Daoy (cell line): ENCODE measurements at regions not wholly inside any gene's neighbourhood (a gene's known extent, or its start where the extent isn't known, plus 50 kb on each side); places are given as distances from the start of the nearest gene placed in this dataset.

ENCODE experiments used
- DNase-seq: peaks from one replicate; pipeline ENCODE4 v3.0.0-alpha.2; 2015; ENCODE audit warnings: low read depth

- DNase-seq, result no peak
Observed at GRCh38 chr5:97400537-97400936, 217.5 kb upstream of the RIOK2 start.

- no peak for DNase-seq
Observed at GRCh38 chr5:97405941-97406340, 222.9 kb upstream of the RIOK2 start.

- no peak for DNase-seq
Observed at GRCh38 chr5:97406946-97407676, 224.1 kb upstream of the RIOK2 start.

DNA sequence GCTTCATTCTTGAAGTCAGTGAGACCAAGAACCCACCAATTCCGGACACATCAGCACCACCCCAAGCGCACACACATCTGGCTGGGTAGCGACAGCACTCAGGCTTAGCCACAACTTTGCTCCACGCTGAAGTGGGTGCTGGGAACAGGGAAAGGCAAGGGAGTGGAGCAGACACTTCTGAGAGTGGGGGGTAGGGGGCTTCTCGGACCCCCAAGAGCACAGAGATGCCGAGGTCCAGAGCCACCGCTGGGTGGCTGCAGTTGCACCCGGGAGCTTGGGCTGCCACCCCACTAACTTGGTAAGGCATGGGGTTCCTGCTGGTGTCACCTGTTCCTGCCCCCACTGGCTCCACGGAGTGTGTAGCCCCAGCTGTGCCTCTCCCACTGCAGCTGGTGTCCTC, 225.3 kb upstream of the RIOK2 start:
- no peak for DNase-seq

- DNase-seq, result no peak
Observed at GRCh38 chr5:97412959-97413358, 229.9 kb upstream of the RIOK2 start.

GRCh38 chr5:97417986-97418385, 234.9 kb upstream of the RIOK2 start:
- DNase-seq, result no peak

DNA sequence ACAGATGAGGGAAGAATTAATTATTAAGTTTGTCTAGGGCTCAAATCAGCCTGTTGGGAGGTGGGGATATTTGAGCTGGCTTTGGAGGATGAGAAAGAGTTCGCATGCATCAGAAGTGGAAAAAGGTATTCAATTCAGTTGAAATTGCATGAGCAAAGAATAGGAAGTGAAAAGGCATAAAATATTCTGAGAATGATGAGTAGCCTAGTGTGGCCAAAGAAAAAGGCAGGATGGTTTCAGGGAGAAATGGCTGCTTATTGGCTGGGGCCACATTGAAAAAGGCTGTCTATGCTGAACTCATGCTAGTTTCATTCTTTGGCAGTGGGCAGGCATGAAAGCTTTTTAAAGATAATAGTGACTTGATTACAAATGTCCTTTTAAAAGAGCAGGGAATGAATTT, 235.4 kb upstream of the RIOK2 start:
- no peak for DNase-seq

GRCh38 chr5:97420646-97421045, 237.6 kb upstream of the RIOK2 start:
- no peak for DNase-seq

DNA sequence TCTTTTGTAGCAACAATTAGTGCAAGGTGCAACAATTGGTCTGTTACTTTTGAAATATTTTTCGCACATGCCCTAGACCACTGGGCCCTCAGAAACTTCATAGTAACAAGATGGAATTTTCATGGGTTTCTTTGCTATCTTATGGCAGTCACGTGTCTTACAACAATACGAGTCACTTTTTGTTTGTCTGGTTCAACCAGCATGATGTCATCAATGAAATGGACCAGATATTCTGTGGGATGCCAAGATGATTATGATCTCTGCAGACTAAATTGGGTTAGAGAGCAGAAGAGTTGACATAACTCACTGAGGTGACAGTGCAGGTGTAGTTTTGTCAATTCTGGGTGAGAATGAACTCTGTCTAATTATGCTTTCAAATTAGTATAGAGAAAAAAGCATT, 239.6 kb upstream of the RIOK2 start:
- DNase-seq, result no peak

- no peak for DNase-seq
Observed at GRCh38 chr5:97425511-97425910, 242.5 kb upstream of the RIOK2 start.

GRCh38 chr5:97427235-97427634, 244.2 kb upstream of the RIOK2 start:
- DNase-seq, result no peak

DNA sequence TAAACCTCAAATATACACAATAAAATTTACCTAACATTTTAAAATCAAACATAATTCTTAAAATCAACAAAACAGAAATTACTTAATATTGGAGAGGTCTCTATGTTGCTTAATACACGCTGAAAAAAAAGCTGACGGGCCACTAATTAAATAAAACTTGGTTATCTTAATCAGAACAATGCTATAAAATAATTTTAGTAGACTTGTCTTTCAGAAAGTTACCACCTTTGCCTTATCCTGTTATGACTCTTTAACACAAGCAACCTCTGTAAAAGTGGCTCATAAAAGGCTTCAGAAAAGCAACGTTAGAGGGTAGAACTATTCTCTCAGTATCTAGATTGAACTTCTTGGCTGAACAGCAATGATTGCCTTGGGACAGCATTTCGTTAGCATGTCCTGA, 251.0 kb upstream of the RIOK2 start:
- no peak for DNase-seq

GRCh38 chr5:97436405-97436804, 253.4 kb upstream of the RIOK2 start:
- DNase-seq, result no peak

- DNase-seq, result no peak
Observed at GRCh38 chr5:97443740-97444139, 260.7 kb upstream of the RIOK2 start.

DNA sequence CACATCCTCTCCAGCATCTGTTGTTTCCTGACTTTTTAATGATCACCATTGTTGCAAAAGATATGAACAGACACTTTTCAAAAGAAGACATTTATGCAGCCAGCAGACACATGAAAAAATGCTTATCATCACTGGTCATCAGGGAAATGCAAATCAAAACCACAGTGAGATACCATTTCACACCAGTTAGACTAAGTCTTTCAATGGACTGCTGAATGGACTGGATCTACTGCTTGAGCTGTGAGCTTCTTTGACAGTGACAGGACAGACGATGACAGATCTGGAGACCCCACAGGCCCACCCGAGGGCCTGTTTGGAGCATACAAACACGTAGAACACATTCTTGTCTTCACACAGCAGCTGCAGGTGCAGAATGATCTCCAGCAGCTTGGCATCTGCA, 266.1 kb upstream of the RIOK2 start:
- no peak for DNase-seq

DNA sequence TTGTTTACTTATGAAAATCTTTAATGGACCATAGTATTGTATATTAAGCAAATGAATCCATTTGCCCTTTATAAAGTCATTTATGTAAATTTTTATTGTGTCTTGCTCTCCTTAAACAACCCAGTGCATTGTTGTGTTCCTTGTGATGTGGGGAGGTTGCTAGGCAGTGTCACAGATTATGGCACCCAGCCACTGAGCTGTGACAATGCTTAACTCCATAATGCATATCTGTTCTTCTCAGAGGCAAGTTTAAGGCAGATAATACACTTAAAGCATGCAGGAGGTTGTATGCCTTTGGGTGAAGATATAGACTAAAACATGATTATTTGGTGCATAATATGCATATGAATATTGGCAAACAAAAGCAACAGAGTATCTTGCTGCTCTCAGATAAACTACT, 269.6 kb upstream of the RIOK2 start:
- DNase-seq, result no peak

GRCh38 chr5:97453263-97453662, 270.2 kb upstream of the RIOK2 start:
- DNase-seq, result no peak

GRCh38 chr5:97454015-97454414, 271.0 kb upstream of the RIOK2 start:
- DNase-seq, result no peak

DNA sequence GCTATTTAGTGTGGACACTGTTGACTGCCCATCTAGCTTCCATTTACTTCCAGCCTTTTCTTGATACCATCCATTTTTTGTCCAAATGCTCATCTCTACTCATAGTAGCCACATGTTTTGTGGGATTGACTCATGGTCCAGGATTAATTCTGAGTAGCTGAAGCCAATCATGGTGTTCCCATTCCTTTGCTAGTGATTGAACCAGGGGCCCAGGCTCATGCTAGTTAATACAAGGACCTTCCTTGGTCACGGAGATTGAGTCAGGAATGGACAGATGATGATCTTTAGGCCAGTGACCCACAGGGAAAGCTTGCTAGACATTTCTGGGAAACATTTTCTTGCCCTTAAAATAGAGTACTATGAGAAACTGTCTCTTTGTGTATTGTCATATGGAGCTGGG, 272.9 kb upstream of the RIOK2 start:
- no peak for DNase-seq

DNA sequence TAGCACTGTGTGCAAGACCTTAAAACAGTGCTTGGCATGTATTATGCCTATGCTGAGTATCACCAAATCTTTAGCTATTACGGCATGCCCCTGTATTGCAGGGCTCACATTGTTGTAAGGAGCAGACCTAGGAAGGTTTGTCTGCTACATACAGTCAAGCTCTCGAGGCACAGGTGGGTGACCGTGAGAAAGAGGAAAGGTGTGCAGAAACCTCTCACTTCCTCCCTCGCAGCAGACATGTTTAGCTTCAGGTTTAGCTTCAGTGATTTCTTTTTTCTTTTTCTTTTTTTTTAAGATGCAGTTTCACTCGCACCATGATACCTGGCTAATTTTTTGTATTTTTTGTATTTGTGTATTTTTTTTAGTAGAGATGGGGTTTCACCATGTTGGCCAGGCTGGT, 275.8 kb upstream of the RIOK2 start:
- DNase-seq, result no peak

GRCh38 chr5:97471951-97472350, 288.9 kb upstream of the RIOK2 start:
- no peak for DNase-seq

- DNase-seq, result no peak
Observed at GRCh38 chr5:97475847-97476246, 292.8 kb upstream of the RIOK2 start.

DNA sequence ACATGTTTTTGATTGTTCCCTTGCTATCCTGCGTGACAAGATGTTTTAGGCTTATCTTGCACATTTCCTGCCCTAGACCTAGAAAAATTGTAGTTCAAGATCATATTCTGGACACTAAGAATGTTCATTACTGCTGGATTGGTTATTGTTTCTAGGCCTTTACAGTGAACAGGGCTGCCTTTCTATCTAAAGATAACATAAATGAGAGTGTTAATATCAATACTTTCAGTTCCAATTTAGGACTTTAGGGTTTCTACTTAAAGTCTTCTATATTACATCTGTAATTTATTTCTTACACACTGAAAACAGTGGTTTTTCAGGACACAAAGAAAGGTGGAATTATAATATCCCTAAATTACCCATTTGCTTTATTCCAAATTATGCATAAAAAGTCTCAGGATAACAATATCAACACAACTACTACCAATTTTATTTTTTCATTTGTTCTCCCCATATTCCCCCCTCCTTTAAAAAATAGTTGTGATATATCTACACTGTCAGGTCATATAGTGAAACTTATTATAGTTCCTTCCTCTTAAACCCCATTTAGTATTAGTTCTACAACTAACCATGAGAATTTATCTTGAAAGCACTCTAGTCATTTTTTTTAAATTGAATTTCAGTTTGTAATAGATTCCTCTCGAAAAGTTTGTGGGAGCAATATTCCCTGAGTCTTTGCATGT, 293.9 kb upstream of the RIOK2 start:
- no peak for DNase-seq

- DNase-seq, result no peak
Observed at GRCh38 chr5:97478483-97478882, 295.4 kb upstream of the RIOK2 start.
